ENCODE measurements at regions not wholly inside any gene's neighbourhood (a gene's known extent, or its start where the extent isn't known, plus 50 kb on each side); places are given as distances from the start of the nearest gene placed in this dataset.

- H3K27me3 Mint-ChIP-seq (ENCODE audit: unreplicated experiment): no peaks in the 10 kb centered on the region
- no peaks in the 10 kb centered on the region for H3K36me3 Mint-ChIP-seq (ENCODE audit: unreplicated experiment)
- no peaks in the 10 kb centered on the region for H3K9me3 Mint-ChIP-seq (ENCODE audit: unreplicated experiment)
- no peak overlapping the region for H3K4me3 Mint-ChIP-seq (ENCODE audit: unreplicated experiment)
- DNase-seq: no peak
- no peak overlapping the region for H3K27ac Mint-ChIP-seq (ENCODE audit: unreplicated experiment)
- TF ChIP-seq CTCF (IDR thresholded peaks at IDR 0.05; ENCODE audit: partially characterized antibody, unreplicated experiment): no peak
- no peaks in the 10 kb centered on the region for H3K4me1 Mint-ChIP-seq (ENCODE audit: low read depth, unreplicated experiment)
These were observed 103.5 kb downstream of the ICOS start for GRCh38 chr2:204040016-204040415.

GRCh38 chr2:204042401-204042800, 105.8 kb downstream of the ICOS start:
- no peak for TF ChIP-seq CTCF (IDR thresholded peaks at IDR 0.05; ENCODE audit: partially characterized antibody, unreplicated experiment)
- Mint-ChIP-seq H3K9me3 (ENCODE audit: unreplicated experiment) (peaks cover 2% of the 10 kb centered on the region), H3K4me3 (ENCODE audit: unreplicated experiment) (no peak overlapping the region), H3K4me1 (ENCODE audit: low read depth, unreplicated experiment) (peaks cover 6% of the 10 kb centered on the region), H3K27me3 (ENCODE audit: unreplicated experiment) (no peaks in the 10 kb centered on the region), H3K27ac (ENCODE audit: unreplicated experiment) (no peak overlapping the region), H3K36me3 (ENCODE audit: unreplicated experiment) (no peaks in the 10 kb centered on the region)
- no peak for DNase-seq

GRCh38 chr2:204046145-204046544, 109.6 kb downstream of the ICOS start:
- Mint-ChIP-seq H3K4me3 (ENCODE audit: unreplicated experiment) (no peak overlapping the region), H3K9me3 (ENCODE audit: unreplicated experiment) (peaks cover 3% of the 10 kb centered on the region), H3K27ac (ENCODE audit: unreplicated experiment) (no peak overlapping the region), H3K4me1 (ENCODE audit: low read depth, unreplicated experiment) (peaks cover 6% of the 10 kb centered on the region), H3K36me3 (ENCODE audit: unreplicated experiment) (no peaks in the 10 kb centered on the region), H3K27me3 (ENCODE audit: unreplicated experiment) (peaks cover 4% of the 10 kb centered on the region)
- TF ChIP-seq CTCF (IDR thresholded peaks at IDR 0.05; ENCODE audit: partially characterized antibody, unreplicated experiment): no peak
- DNase-seq: no peak

GRCh38 chr2:204049635-204050034, 113.1 kb downstream of the ICOS start:
- no peak for TF ChIP-seq CTCF (IDR thresholded peaks at IDR 0.05; ENCODE audit: partially characterized antibody, unreplicated experiment)
- peaks cover 3% of the 10 kb centered on the region for H3K9me3 Mint-ChIP-seq (ENCODE audit: unreplicated experiment)
- H3K36me3 Mint-ChIP-seq (ENCODE audit: unreplicated experiment): no peaks in the 10 kb centered on the region
- H3K27me3 Mint-ChIP-seq (ENCODE audit: unreplicated experiment): peaks cover 4% of the 10 kb centered on the region
- H3K27ac Mint-ChIP-seq (ENCODE audit: unreplicated experiment): no peak overlapping the region
- H3K4me1 Mint-ChIP-seq (ENCODE audit: low read depth, unreplicated experiment): peaks cover 6% of the 10 kb centered on the region
- H3K4me3 Mint-ChIP-seq (ENCODE audit: unreplicated experiment): no peak overlapping the region
- no peak for DNase-seq

- no peak for DNase-seq
- no peak overlapping the region for H3K4me3 Mint-ChIP-seq (ENCODE audit: unreplicated experiment)
- peaks cover 3% of the 10 kb centered on the region for H3K9me3 Mint-ChIP-seq (ENCODE audit: unreplicated experiment)
- H3K36me3 Mint-ChIP-seq (ENCODE audit: unreplicated experiment): no peaks in the 10 kb centered on the region
- H3K27me3 Mint-ChIP-seq (ENCODE audit: unreplicated experiment): peaks cover 4% of the 10 kb centered on the region
- no peak for TF ChIP-seq CTCF (IDR thresholded peaks at IDR 0.05; ENCODE audit: partially characterized antibody, unreplicated experiment)
- no peak overlapping the region for H3K27ac Mint-ChIP-seq (ENCODE audit: unreplicated experiment)
- peaks cover 5% of the 10 kb centered on the region for H3K4me1 Mint-ChIP-seq (ENCODE audit: low read depth, unreplicated experiment)
These were observed 114.1 kb downstream of the ICOS start for GRCh38 chr2:204050681-204051080.
